HepG2 (cell line): ENCODE measurements at regions not wholly inside any gene's neighbourhood (a gene's known extent, or its start where the extent isn't known, plus 50 kb on each side); places are given as distances from the start of the nearest gene placed in this dataset.

Experiments
- ARNTL ChIP-seq: sonication (generic); formaldehyde crosslinking; IDR thresholded peaks from 2 replicates; pipeline ENCODE4 v1.4.0; 2020; ENCODE audit warnings: mild to moderate bottlenecking, missing genetic modification reagents
- KAT8 ChIP-seq: IDR thresholded peaks from 2 replicates; pipeline ENCODE4 v1.6.1; 2016; ENCODE audit warnings: missing genetic modification reagents, missing compliant biosample characterization
- ZNF660 ChIP-seq: sonication (generic); formaldehyde crosslinking; IDR thresholded peaks from 2 replicates; pipeline ENCODE4 v1.5.1; 2020; ENCODE audit warnings: mild to moderate bottlenecking, low read depth, missing genetic modification reagents, borderline replicate concordance
- TF ChIP-seq, protein P1 (sequence below): sonication (generic); formaldehyde crosslinking; IDR thresholded peaks from 2 replicates; pipeline ENCODE4 v1.5.0; 2020; ENCODE audit warnings: mild to moderate bottlenecking, missing genetic modification reagents, moderate library complexity
- TF ChIP-seq, protein P2 (sequence below): sonication (generic); formaldehyde crosslinking; IDR thresholded peaks from 2 replicates; pipeline ENCODE4 v1.9.0; 2021; ENCODE audit warnings: missing genetic modification reagents, borderline replicate concordance
- TF ChIP-seq, protein P3 (sequence below): sonication (generic); formaldehyde crosslinking; IDR thresholded peaks from 2 replicates; pipeline ENCODE4 v1.5.0; 2020; ENCODE audit warnings: mild to moderate bottlenecking, missing genetic modification reagents

DNA sequence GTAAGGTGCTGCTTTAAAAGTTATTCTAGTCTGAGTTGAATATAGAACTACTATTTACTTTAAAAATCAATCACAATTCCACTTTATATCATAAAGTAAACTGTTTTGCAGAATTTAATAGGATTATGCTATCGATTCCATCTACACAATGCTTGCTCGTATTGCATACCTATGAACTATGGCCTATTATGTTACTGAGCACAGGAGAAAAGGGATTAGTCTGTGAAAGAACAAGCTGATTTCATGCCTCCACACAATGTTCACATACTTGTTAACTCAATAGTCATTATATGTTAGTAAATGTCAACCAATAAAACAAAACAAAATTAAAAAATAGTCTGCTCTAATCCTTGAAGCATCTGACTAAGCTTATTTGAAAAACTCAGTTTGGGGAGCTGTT lies 223.6 kb downstream of the PCDH10 start:
- TF ChIP-seq KAT8: no peak
- TF ChIP-seq ARNTL (CRISPR knock-in tag): no peak
- TF ChIP-seq, protein P1, sequence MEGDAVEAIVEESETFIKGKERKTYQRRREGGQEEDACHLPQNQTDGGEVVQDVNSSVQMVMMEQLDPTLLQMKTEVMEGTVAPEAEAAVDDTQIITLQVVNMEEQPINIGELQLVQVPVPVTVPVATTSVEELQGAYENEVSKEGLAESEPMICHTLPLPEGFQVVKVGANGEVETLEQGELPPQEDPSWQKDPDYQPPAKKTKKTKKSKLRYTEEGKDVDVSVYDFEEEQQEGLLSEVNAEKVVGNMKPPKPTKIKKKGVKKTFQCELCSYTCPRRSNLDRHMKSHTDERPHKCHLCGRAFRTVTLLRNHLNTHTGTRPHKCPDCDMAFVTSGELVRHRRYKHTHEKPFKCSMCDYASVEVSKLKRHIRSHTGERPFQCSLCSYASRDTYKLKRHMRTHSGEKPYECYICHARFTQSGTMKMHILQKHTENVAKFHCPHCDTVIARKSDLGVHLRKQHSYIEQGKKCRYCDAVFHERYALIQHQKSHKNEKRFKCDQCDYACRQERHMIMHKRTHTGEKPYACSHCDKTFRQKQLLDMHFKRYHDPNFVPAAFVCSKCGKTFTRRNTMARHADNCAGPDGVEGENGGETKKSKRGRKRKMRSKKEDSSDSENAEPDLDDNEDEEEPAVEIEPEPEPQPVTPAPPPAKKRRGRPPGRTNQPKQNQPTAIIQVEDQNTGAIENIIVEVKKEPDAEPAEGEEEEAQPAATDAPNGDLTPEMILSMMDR (CRISPR knock-in tag): no peak
- TF ChIP-seq, protein P2, sequence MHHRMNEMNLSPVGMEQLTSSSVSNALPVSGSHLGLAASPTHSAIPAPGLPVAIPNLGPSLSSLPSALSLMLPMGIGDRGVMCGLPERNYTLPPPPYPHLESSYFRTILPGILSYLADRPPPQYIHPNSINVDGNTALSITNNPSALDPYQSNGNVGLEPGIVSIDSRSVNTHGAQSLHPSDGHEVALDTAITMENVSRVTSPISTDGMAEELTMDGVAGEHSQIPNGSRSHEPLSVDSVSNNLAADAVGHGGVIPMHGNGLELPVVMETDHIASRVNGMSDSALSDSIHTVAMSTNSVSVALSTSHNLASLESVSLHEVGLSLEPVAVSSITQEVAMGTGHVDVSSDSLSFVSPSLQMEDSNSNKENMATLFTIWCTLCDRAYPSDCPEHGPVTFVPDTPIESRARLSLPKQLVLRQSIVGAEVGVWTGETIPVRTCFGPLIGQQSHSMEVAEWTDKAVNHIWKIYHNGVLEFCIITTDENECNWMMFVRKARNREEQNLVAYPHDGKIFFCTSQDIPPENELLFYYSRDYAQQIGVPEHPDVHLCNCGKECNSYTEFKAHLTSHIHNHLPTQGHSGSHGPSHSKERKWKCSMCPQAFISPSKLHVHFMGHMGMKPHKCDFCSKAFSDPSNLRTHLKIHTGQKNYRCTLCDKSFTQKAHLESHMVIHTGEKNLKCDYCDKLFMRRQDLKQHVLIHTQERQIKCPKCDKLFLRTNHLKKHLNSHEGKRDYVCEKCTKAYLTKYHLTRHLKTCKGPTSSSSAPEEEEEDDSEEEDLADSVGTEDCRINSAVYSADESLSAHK: no peak
- TF ChIP-seq ZNF660 (CRISPR knock-in tag): no peak
- TF ChIP-seq, protein P3, sequence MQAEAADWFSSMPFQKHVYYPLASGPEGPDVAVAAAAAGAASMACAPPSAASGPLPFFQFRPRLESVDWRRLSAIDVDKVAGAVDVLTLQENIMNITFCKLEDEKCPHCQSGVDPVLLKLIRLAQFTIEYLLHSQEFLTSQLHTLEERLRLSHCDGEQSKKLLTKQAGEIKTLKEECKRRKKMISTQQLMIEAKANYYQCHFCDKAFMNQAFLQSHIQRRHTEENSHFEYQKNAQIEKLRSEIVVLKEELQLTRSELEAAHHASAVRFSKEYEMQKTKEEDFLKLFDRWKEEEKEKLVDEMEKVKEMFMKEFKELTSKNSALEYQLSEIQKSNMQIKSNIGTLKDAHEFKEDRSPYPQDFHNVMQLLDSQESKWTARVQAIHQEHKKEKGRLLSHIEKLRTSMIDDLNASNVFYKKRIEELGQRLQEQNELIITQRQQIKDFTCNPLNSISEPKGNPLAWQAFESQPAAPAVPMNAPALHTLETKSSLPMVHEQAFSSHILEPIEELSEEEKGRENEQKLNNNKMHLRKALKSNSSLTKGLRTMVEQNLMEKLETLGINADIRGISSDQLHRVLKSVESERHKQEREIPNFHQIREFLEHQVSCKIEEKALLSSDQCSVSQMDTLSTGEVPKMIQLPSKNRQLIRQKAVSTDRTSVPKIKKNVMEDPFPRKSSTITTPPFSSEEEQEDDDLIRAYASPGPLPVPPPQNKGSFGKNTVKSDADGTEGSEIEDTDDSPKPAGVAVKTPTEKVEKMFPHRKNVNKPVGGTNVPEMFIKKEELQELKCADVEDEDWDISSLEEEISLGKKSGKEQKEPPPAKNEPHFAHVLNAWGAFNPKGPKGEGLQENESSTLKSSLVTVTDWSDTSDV (CRISPR knock-in tag): no peak
